Psoas muscle (tissue), 7 donors: ENCODE measurements at regions not wholly inside any gene's neighbourhood (a gene's known extent, or its start where the extent isn't known, plus 50 kb on each side); places are given as distances from the start of the nearest gene placed in this dataset.

Source experiments
- ATAC-seq, 4 donors: fragments of 200-7000 bp; cut with Tn5 transposase; one replicate each; pipeline ENCODE4 v1.9.1; 2020; ENCODE audit warnings: moderate library complexity in 3 of 4, mild to moderate bottlenecking in 2 of 4
- DNase-seq, 2 donors: peaks; one replicate each; pipeline ENCODE4 v3.0.0-alpha.2; 2020
- H3K27ac ChIP-seq: fragments of 200-600 bp; one replicate; pipeline ENCODE4 v1.8.0; 2022
- H3K27me3 ChIP-seq, 3 donors: fragments of 200-600 bp in 1 of 3; one replicate each; pipeline versions ENCODE4 v1.6.1 to v1.8.0; 2013 to 2022; ENCODE audit warnings: low read length in 2 of 3, mild to moderate bottlenecking in 2 of 3, moderate library complexity in 1 of 3; ENCODE audit not compliant: insufficient read depth in 3 of 3
- H3K36me3 ChIP-seq, 2 donors: fragments of 200-600 bp in 1 of 2; one replicate each; pipeline versions ENCODE4 v1.6.1 to v1.8.0; 2013 to 2022; ENCODE audit warnings: low read depth in 1 of 2, mild to moderate bottlenecking in 1 of 2, moderate library complexity in 1 of 2; ENCODE audit not compliant: insufficient read depth in 1 of 2
- H3K4me1 ChIP-seq: fragments of 200-600 bp; one replicate; pipeline ENCODE4 v1.8.0; 2022
- H3K4me3 ChIP-seq: fragments of 200-600 bp; one replicate; pipeline ENCODE4 v1.8.0; 2022; ENCODE audit warnings: mild to moderate bottlenecking
- H3K9me3 ChIP-seq: fragments of 200-600 bp; one replicate; pipeline ENCODE4 v1.8.0; 2022
- CTCF ChIP-seq: fragments of 200-600 bp; IDR thresholded peaks from one replicate; pipeline ENCODE4 v1.8.0; 2022; ENCODE audit warnings: antibody characterized with exemption
- whole genome bisulfite sequencing, 3 donors: extraction: QIAGEN DNeasy Blood & Tissue Kit; methylation state at CpG; one replicate each; pipeline versions ENCODE4 v1.1.6 to v1.1.7; 2013; 5-methylcytosine and 5-hydroxymethylcytosine counted together
- intact Hi-C, 2 donors: fragments of 100-400 bp; cut with DNase I; formaldehyde crosslinking; loops; one replicate each; pipeline versions ENCODE4 v1.11.0 to v1.14.2; 2022
- donor health status: healthy with polysubstance abuse.
- donor health status: DM: no; HTN: no; CAD: no; lungs with moderate emphysema.
- donor health status: Bipolar disorder and iron deficiency.
- donor health status: healthy.
- donor health status: DM: yes; HTN: yes; CAD: no.
- donor health status: DM: no; HTN: no; CAD: no.
- donor health status: DM: yes; HTN: yes; CAD: no.

- Histone ChIP-seq H3K27ac (no peak overlapping the region), H3K9me3 (no peaks in the 10 kb centered on the region), H3K4me3 (no peak overlapping the region), H3K4me1 (no peaks in the 10 kb centered on the region), H3K36me3 (no peaks in the 10 kb centered on the region), H3K27me3 (peaks cover 0 to 3% (median 0%) of the 10 kb centered on the region in 3 donors)
- no peak for TF ChIP-seq CTCF
- no peak for DNase-seq
- intact Hi-C loops, result no loop called here
- 62 to 77% (median 69%) methylated on average over 3 of the region's 3 CpGs for WGBS, 3 donors
- ATAC-seq, result no peak
These were observed 440.0 kb downstream of the DAD1 start for GRCh38 chr14:22149058-22149457.

GRCh38 chr14:22147716-22148115, 441.3 kb downstream of the DAD1 start:
- Histone ChIP-seq H3K27me3 (peaks cover 0 to 3% (median 0%) of the 10 kb centered on the region in 3 donors), H3K36me3 (no peaks in the 10 kb centered on the region), H3K9me3 (no peaks in the 10 kb centered on the region), H3K27ac (no peak overlapping the region), H3K4me1 (no peaks in the 10 kb centered on the region), H3K4me3 (no peak overlapping the region)
- DNase-seq, result no peak
- WGBS, 3 donors, result 57 to 72% (median 62%) methylated on average over 3 of the region's 3 CpGs
- no peak for TF ChIP-seq CTCF
- intact Hi-C loops, result no loop called here
- no peak for ATAC-seq

GRCh38 chr14:22143363-22143762, 445.7 kb downstream of the DAD1 start:
- DNase-seq, result no peak
- H3K27ac ChIP-seq, result no peak overlapping the region
- TF ChIP-seq CTCF, result no peak
- no peaks in the 10 kb centered on the region for H3K4me1 ChIP-seq
- 41 to 88% (median 44%) methylated on average over 2 of the region's 2 CpGs for WGBS, 3 donors
- H3K4me3 ChIP-seq, result no peak overlapping the region
- H3K36me3 ChIP-seq, result no peaks in the 10 kb centered on the region
- no peaks in the 10 kb centered on the region for H3K9me3 ChIP-seq
- intact Hi-C loops, result no loop called here
- ATAC-seq, result no peak
- peaks cover 0 to 8% (median 0%) of the 10 kb centered on the region in 3 donors for H3K27me3 ChIP-seq

- Histone ChIP-seq H3K4me3 (no peak overlapping the region), H3K4me1 (no peaks in the 10 kb centered on the region), H3K9me3 (peaks cover 7% of the 10 kb centered on the region), H3K27ac (no peak overlapping the region), H3K27me3 (peaks cover 0 to 5% (median 0%) of the 10 kb centered on the region in 3 donors), H3K36me3 (no peaks in the 10 kb centered on the region)
- whole genome bisulfite sequencing, 3 donors, result 20 to 31% (median 24%) methylated on average over 4 of the region's 4 CpGs
- ATAC-seq, result no peak
- TF ChIP-seq CTCF, result no peak
- DNase-seq, result no peak
- intact Hi-C loops, result no loop called here
These were observed 448.4 kb downstream of the DAD1 start for GRCh38 chr14:22140633-22141032.

DNA sequence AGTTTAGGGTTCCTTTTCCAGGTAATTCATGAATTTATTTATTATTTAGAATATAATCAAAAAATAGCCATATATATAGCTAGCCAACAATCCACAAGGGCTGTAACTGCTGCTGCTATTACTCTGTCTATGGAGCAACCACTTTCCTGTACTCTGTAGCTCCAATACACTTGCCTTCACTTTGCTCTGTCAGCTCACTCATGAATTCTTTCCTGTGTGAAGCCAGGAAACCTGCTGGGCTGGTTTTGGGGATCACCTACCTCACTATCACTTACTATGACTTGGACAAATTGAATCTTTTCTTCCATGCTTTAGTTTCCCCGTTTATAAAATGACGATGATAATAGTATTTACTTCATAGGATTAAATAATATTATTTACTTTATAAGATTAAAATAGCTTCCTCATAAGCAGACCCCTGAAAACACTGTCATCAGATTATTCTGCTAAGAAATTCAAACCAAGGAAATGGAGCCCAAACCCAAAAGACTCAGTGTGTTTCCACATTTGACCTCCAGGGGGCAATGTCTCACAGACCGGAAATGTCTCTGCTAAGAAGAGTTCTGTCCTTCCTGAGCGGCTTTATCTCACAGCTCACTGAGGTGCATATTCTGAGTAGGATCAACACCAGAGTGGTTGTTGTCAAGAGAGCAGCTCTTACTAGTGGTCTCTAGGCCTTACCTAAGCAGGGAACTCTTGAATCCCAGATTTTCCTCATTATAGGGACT, 457.1 kb downstream of the DAD1 start:
- Histone ChIP-seq H3K4me1 (no peaks in the 10 kb centered on the region), H3K9me3 (peaks cover 7% of the 10 kb centered on the region), H3K27me3 (no peaks in the 10 kb centered on the region), H3K4me3 (no peak overlapping the region), H3K36me3 (no peaks in the 10 kb centered on the region), H3K27ac (no peak overlapping the region)
- ATAC-seq, result no peak
- 74 to 75% (median 75%) methylated on average over 4 of the region's 4 CpGs for WGBS, 3 donors
- no peak for TF ChIP-seq CTCF
- intact Hi-C loops, result no loop called here
- no peak for DNase-seq
